ENCODE measurements at regions not wholly inside any gene's neighbourhood (a gene's known extent, or its start where the extent isn't known, plus 50 kb on each side); places are given as distances from the start of the nearest gene placed in this dataset.

DNA sequence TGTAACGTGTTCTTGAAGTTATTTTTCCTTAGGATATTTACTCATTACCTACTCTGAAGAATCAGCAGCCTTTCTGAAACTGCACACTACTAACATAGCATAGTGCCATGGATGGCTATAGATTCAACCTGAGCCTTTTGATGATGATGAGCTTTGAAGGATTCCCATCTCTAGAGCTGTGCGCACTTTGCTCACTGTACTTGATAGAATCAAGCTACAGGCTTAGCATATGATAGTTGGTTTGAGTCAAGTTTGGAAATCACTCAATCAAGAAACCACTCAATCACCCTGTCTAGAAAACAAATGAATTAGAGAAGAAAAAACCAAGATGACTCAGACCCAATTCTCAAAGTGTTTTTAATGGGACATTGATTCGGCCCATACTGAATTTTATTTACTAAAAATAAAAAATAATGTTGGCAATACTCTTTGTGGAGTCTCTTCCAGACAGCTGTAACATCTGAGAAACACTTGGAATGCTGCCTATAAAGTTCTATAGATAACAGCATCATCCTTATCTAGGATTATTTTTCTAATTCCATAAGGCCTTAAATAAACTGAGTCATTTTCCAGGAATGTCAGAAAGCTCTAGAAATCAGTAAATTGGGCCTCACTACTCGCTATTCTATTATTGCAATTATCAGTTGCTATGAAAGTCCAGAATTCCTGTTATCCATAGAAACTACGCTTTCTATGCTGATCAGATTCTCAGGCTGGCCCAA lies 259.0 kb upstream of the ERBB4 start:
- TF ChIP-seq CTCF (IDR thresholded peaks at IDR 0.05): no peak
- TF ChIP-seq POLR2A (IDR thresholded peaks at IDR 0.05): no peak
